BJ (cell line): ENCODE measurements at regions not wholly inside any gene's neighbourhood (a gene's known extent, or its start where the extent isn't known, plus 50 kb on each side); places are given as distances from the start of the nearest gene placed in this dataset.

ENCODE experiments used
- CTCF ChIA-PET: fragments of 350-600 bp; formaldehyde crosslinking; extraction: SDS; loops from one replicate; lab custom pipeline; 2021; ENCODE audit warnings: antibody characterized with exemption, inconsistent platforms; lab: Yijun Ruan, JAX
- POLR2A ChIA-PET: fragments of 300-600 bp; sonication (Branson Sonifier 250); formaldehyde crosslinking; extraction: SDS; loops from one replicate; lab custom pipeline; 2021; ENCODE audit warnings: antibody characterized with exemption; lab: Charles Lee
- DNase-seq: peaks from one replicate; pipeline ENCODE4 v3.0.0-alpha.2; 2011; ENCODE audit warnings: low read depth
- H3K27me3 ChIP-seq: 2 replicates; pipeline ENCODE4 v1.6.0; 2011; ENCODE audit warnings: low read length; ENCODE audit not compliant: control insufficient read depth, insufficient read depth
- H3K36me3 ChIP-seq: 2 replicates; pipeline ENCODE4 v1.5.1; 2011; ENCODE audit warnings: low read length; ENCODE audit not compliant: control insufficient read depth, insufficient read depth
- H3K4me3 ChIP-seq: 2 replicates; pipeline ENCODE4 v1.5.1; 2011; ENCODE audit warnings: low read depth, mild to moderate bottlenecking, control low read depth, low read length
- TF ChIP-seq, protein P1 (sequence below): IDR thresholded peaks from 2 replicates; pipeline ENCODE4 v1.5.1; 2011; ENCODE audit warnings: low read depth, mild to moderate bottlenecking, control low read depth, inconsistent platforms, low read length, moderate library complexity; ENCODE audit not compliant: insufficient read depth

- Histone ChIP-seq H3K36me3 (no peaks in the 10 kb centered on the region), H3K27me3 (no peaks in the 10 kb centered on the region), H3K4me3 (no peak overlapping the region)
- TF ChIP-seq, protein P1, sequence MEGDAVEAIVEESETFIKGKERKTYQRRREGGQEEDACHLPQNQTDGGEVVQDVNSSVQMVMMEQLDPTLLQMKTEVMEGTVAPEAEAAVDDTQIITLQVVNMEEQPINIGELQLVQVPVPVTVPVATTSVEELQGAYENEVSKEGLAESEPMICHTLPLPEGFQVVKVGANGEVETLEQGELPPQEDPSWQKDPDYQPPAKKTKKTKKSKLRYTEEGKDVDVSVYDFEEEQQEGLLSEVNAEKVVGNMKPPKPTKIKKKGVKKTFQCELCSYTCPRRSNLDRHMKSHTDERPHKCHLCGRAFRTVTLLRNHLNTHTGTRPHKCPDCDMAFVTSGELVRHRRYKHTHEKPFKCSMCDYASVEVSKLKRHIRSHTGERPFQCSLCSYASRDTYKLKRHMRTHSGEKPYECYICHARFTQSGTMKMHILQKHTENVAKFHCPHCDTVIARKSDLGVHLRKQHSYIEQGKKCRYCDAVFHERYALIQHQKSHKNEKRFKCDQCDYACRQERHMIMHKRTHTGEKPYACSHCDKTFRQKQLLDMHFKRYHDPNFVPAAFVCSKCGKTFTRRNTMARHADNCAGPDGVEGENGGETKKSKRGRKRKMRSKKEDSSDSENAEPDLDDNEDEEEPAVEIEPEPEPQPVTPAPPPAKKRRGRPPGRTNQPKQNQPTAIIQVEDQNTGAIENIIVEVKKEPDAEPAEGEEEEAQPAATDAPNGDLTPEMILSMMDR, result no peak
- POLR2A ChIA-PET, result no interaction called here
- DNase-seq, result no peak
- CTCF ChIA-PET, result interaction anchor here (1.1 to 4.1 kb wide), 5 partner anchors 15 to 143 kb away, joined by 3 to 21 read pairs (median 6); partner anchors contain the start of gene SERTAD2
These were observed 94.4 kb upstream of the SERTAD2 start for GRCh38 chr2:64748147-64748546.

GRCh38 chr2:64748561-64748960 is 94.8 kb upstream of the SERTAD2 start:
- Histone ChIP-seq H3K27me3 (no peaks in the 10 kb centered on the region), H3K4me3 (no peak overlapping the region), H3K36me3 (no peaks in the 10 kb centered on the region)
- ChIA-PET POLR2A (no interaction called here), CTCF (interaction anchor here (0.9 to 4.1 kb wide), 5 partner anchors 21 to 143 kb away, joined by 3 to 21 read pairs (median 6); partner anchors contain the start of gene SERTAD2)
- TF ChIP-seq, protein P1, result no peak
- DNase-seq, result no peak

GRCh38 chr2:64749446-64749845 is 95.7 kb upstream of the SERTAD2 start:
- H3K27me3 ChIP-seq, result no peaks in the 10 kb centered on the region
- TF ChIP-seq, protein P1, result no peak
- no peaks in the 10 kb centered on the region for H3K36me3 ChIP-seq
- no peak for DNase-seq
- CTCF ChIA-PET, result interaction anchor here (0.9 to 4.1 kb wide), 7 partner anchors 16 to 144 kb away, joined by 3 to 21 read pairs (median 4); no protein-coding TSS in a partner anchor
- peak overlapping the region; percentile 72 for H3K4me3 ChIP-seq
- POLR2A ChIA-PET, result interaction anchor here (0.6 to 2.1 kb wide), 2 partner anchors 96 to 249 kb away, joined by 4 to 14 read pairs; partner anchors contain the start of gene SERTAD2

GRCh38 chr2:64750001-64750816 is 96.5 kb upstream of the SERTAD2 start:
- DNase-seq, result no peak
- ChIA-PET CTCF (interaction anchor here (0.5 to 4.1 kb wide), 11 partner anchors 16 to 374 kb away, joined by 3 to 21 read pairs (median 4); partner anchors contain the start of gene SERTAD2), POLR2A (interaction anchor here (0.5 to 2.1 kb wide), 5 partner anchors 17 to 248 kb away, joined by 3 to 14 read pairs (median 6); partner anchors contain the start of gene SERTAD2)
- H3K4me3 ChIP-seq, result peak overlapping the region; percentile 72
- no peaks in the 10 kb centered on the region for H3K36me3 ChIP-seq
- no peaks in the 10 kb centered on the region for H3K27me3 ChIP-seq
- TF ChIP-seq, protein P1, result no peak

DNA sequence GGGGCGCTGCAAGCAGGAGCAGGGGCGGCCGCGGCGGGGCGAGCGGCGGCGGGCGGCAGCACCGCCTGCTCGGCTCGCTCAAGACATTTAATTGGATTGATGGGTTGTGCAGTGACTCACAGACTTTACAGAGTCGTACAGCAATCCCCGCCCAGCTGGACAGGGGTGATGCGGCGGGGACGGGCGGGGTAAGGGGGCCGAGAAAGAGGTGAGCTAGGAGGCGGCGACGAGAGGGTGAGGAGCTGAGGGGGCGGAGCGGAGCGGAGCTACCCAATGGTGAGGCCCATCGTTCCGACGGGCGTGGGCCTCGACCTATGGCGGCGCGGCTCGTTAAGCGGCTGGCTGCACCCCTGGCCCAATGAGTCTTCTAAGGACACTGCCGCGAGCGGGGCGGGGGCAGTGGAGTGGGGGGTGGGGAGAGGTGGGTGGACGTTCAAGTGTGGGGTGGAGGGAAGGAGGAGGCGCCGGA is 97.1 kb upstream of the SERTAD2 start:
- H3K27me3 ChIP-seq, result no peaks in the 10 kb centered on the region
- peak overlapping the region; percentile 72 for H3K4me3 ChIP-seq
- no peaks in the 10 kb centered on the region for H3K36me3 ChIP-seq
- ChIA-PET POLR2A (interaction anchor here (0.9 to 2.1 kb wide), 2 partner anchors 16 to 97 kb away, joined by 7 to 14 read pairs; partner anchors contain the start of gene SERTAD2), CTCF (interaction anchor here (0.6 to 4.1 kb wide), 15 partner anchors 13 to 164 kb away, joined by 3 to 21 read pairs (median 4); partner anchors contain the start of gene SERTAD2)
- TF ChIP-seq, protein P1, result no peak
- peak; percentile 99 for DNase-seq
